CD1c-positive myeloid dendritic cell (primary cell): ENCODE measurements at regions not wholly inside any gene's neighbourhood (a gene's known extent, or its start where the extent isn't known, plus 50 kb on each side); places are given as distances from the start of the nearest gene placed in this dataset.
"Not testable (repeated sequence)": the region's sequence is repeated elsewhere in the genome, so short reads cannot be mapped to it uniquely, and the experiment has no call there.

ENCODE experiments used
- DNase-seq: peaks from one replicate; pipeline ENCODE4 v3.0.0-alpha.2; 2016; ENCODE audit errors: extremely low spot score

GRCh38 chr1:90349510-90349909 is 354.6 kb downstream of the ZNF326 start:
- DNase-seq: no peak

GRCh38 chr1:90348934-90349333 is 354.0 kb downstream of the ZNF326 start:
- no peak for DNase-seq

- DNase-seq: not testable (repeated sequence)
Observed at GRCh38 chr1:90348459-90348858, 353.5 kb downstream of the ZNF326 start.

GRCh38 chr1:90347366-90347765 is 352.5 kb downstream of the ZNF326 start:
- DNase-seq: no peak

GRCh38 chr1:90346757-90347156 is 351.8 kb downstream of the ZNF326 start:
- DNase-seq: no peak

- no peak for DNase-seq
Observed at GRCh38 chr1:90346349-90346748, 351.4 kb downstream of the ZNF326 start.

- DNase-seq: no peak
Observed at GRCh38 chr1:90344963-90345730, 350.2 kb downstream of the ZNF326 start.

GRCh38 chr1:90341516-90341915 is 346.6 kb downstream of the ZNF326 start:
- DNase-seq: no peak

GRCh38 chr1:90340606-90341005 is 345.7 kb downstream of the ZNF326 start:
- no peak for DNase-seq

GRCh38 chr1:90339811-90340210 is 344.9 kb downstream of the ZNF326 start:
- no peak for DNase-seq

GRCh38 chr1:90336552-90337324 is 341.8 kb downstream of the ZNF326 start:
- DNase-seq: no peak

- no peak for DNase-seq
Observed at GRCh38 chr1:90335558-90335957, 340.6 kb downstream of the ZNF326 start.

- DNase-seq: no peak
Observed at GRCh38 chr1:90334137-90334536, 339.2 kb downstream of the ZNF326 start.

GRCh38 chr1:90325168-90325567 is 330.3 kb downstream of the ZNF326 start:
- DNase-seq: peak; percentile 55

GRCh38 chr1:90322186-90322585 is 327.3 kb downstream of the ZNF326 start:
- no peak for DNase-seq

- no peak for DNase-seq
Observed at GRCh38 chr1:90319918-90320317, 325.0 kb downstream of the ZNF326 start.

- DNase-seq: no peak
Observed at GRCh38 chr1:90318431-90318830, 323.5 kb downstream of the ZNF326 start.

- DNase-seq: no peak
Observed at GRCh38 chr1:90317628-90318027, 322.7 kb downstream of the ZNF326 start.

- DNase-seq: no peak
Observed at GRCh38 chr1:90314533-90314932, 319.6 kb downstream of the ZNF326 start.

GRCh38 chr1:90313778-90314177 is 318.9 kb downstream of the ZNF326 start:
- DNase-seq: no peak

- no peak for DNase-seq
Observed at GRCh38 chr1:90309806-90310205, 314.9 kb downstream of the ZNF326 start.

GRCh38 chr1:90308421-90308820 is 313.5 kb downstream of the ZNF326 start:
- DNase-seq: no peak

GRCh38 chr1:90305577-90305976 is 310.7 kb downstream of the ZNF326 start:
- DNase-seq: no peak
